GM12874 (cell line): ENCODE measurements at regions not wholly inside any gene's neighbourhood (a gene's known extent, or its start where the extent isn't known, plus 50 kb on each side); places are given as distances from the start of the nearest gene placed in this dataset.

ENCODE experiments used
- TF ChIP-seq, protein P1 (sequence below): IDR thresholded peaks from 2 replicates; pipeline ENCODE4 v1.5.1; 2011; ENCODE audit warnings: low read depth, mild to moderate bottlenecking, control low read depth, low read length, moderate library complexity; ENCODE audit not compliant: insufficient read depth

- TF ChIP-seq, protein P1, sequence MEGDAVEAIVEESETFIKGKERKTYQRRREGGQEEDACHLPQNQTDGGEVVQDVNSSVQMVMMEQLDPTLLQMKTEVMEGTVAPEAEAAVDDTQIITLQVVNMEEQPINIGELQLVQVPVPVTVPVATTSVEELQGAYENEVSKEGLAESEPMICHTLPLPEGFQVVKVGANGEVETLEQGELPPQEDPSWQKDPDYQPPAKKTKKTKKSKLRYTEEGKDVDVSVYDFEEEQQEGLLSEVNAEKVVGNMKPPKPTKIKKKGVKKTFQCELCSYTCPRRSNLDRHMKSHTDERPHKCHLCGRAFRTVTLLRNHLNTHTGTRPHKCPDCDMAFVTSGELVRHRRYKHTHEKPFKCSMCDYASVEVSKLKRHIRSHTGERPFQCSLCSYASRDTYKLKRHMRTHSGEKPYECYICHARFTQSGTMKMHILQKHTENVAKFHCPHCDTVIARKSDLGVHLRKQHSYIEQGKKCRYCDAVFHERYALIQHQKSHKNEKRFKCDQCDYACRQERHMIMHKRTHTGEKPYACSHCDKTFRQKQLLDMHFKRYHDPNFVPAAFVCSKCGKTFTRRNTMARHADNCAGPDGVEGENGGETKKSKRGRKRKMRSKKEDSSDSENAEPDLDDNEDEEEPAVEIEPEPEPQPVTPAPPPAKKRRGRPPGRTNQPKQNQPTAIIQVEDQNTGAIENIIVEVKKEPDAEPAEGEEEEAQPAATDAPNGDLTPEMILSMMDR, result no peak
Measured at GRCh38 chr6:139923964-139924475, 549.6 kb upstream of the CITED2 start.

- TF ChIP-seq, protein P1, result no peak
Measured at GRCh38 chr6:139922236-139922635, 547.8 kb upstream of the CITED2 start.

GRCh38 chr6:139920776-139921100, 546.3 kb upstream of the CITED2 start:
- TF ChIP-seq, protein P1, result no peak

DNA sequence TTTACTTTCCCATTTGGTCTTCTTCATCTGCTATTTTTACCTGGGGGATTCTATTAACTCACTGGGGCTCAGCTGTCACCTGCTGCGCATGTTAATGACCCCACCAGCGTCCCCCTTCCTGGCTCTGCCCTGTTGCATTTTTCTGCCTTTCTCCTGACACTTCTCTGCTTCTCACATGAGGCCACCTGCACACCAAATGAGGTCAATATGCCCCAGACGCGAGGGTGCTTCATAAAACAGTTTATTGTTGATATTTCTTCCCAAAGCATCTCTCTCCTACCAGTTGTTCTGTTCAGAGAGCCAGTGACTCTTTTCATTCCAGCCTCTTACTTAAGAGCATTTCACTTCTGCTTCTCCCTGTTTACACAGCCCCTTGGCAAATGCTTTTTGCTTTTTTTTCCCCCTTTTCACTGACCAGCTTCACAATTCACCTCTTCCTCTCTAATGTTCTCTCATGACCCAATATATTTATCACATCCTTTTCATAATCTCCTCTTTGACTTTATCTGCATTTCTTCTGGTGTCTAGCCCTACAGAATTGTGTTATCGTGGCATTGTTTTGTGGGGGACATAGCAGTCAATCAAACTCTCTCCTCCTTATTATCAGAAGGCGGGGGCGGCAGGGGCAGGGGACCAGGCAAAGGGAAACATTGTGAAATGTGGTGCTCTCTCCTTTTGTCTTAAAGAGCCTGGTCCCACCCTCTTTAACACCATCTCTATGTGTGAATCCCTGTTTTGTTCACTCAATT, 545.8 kb upstream of the CITED2 start:
- TF ChIP-seq, protein P1, result no peak

GRCh38 chr6:139919107-139920026, 544.9 kb upstream of the CITED2 start:
- TF ChIP-seq, protein P1, result no peak

- TF ChIP-seq, protein P1, result no peak
Measured at GRCh38 chr6:139917951-139918630, 543.6 kb upstream of the CITED2 start.

- TF ChIP-seq, protein P1, result no peak
Measured at GRCh38 chr6:139914910-139915309, 540.5 kb upstream of the CITED2 start.
